ENCODE measurements at regions not wholly inside any gene's neighbourhood (a gene's known extent, or its start where the extent isn't known, plus 50 kb on each side); places are given as distances from the start of the nearest gene placed in this dataset.

DNA sequence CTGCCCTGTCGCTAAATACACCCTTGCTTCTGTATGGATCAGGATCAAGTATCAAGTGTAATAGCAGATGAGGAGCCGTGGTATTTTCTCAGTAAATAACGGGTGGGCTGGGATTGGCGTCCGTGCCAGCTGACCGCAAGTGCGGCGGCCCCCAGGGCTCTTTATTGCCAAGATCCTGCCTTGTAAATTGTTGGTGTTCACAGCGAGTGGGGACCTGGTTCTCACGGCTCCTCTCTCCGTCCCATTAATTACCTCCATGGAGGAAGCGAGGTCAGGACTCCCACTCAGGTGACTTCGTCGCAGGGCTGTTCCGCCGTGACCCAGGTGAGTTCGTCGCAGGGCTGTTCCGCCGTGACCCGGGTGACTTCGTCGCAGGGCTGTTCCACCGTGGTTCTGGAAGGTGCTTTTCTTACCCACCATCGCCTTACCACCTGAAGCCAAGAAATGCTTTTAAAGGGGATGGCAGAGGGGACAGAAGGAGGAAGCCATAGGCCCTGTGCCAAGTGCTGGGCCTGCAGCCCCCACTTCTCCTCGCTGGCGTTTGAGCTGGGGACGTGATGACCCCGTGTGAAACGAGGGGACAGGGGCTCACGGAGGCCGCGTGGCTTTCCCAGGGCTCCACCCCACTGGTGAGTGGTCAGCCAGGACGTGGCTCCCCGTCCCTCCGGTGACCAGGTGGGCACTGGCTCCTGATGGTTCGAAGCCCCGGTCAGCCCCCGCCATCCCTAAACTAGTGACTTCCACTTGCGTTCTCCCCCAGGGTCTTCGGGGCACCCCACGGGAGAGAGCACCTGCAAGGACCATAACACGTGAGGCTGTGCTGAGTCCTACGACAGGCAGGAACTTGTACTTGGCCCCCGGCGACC, 118.4 kb downstream of the TWIST2 start:
- Histone ChIP-seq H3K4me1 (ENCODE audit: control insufficient read depth in 4 of 4, insufficient read depth in 4 of 4, low read length in 3 of 4) (no peaks in the 10 kb centered on the region), H3K27me3 (ENCODE audit: control insufficient read depth in 4 of 4, insufficient read depth in 4 of 4, low read length in 3 of 4) (no peaks in the 10 kb centered on the region), H3K9me3 (ENCODE audit: control insufficient read depth in 4 of 4, low read length in 3 of 4) (no peaks in the 10 kb centered on the region), H3K27ac (ENCODE audit: low read depth in 1 of 2, low read length in 2 of 2) (no peak overlapping the region), H3K9ac (ENCODE audit: low read depth in 1 of 2, low read length in 2 of 2) (no peak overlapping the region), H3K4me3 (ENCODE audit: low read depth in 1 of 3, low read length in 3 of 3) (no peak overlapping the region), H3K36me3 (ENCODE audit: control insufficient read depth in 4 of 4, insufficient read depth in 3 of 4, low read depth in 1 of 4, low read length in 3 of 4) (no peaks in the 10 kb centered on the region)
- no peak for DNase-seq (ENCODE audit: low spot score)
- TF ChIP-seq EGR1 (IDR thresholded peaks at IDR 0.05; ENCODE audit: low read depth in 2 of 2) (no peak), FOXA1 (IDR thresholded peaks at IDR 0.05) (no peak), GABPA (IDR thresholded peaks at IDR 0.05 in 1 of 2, conservative IDR thresholded peaks at IDR 0.05 in 1 of 2) (no peak), SP1 (IDR thresholded peaks at IDR 0.05) (no peak), REST (IDR thresholded peaks at IDR 0.05) (no peak)
- TF ChIP-seq, protein P1, sequence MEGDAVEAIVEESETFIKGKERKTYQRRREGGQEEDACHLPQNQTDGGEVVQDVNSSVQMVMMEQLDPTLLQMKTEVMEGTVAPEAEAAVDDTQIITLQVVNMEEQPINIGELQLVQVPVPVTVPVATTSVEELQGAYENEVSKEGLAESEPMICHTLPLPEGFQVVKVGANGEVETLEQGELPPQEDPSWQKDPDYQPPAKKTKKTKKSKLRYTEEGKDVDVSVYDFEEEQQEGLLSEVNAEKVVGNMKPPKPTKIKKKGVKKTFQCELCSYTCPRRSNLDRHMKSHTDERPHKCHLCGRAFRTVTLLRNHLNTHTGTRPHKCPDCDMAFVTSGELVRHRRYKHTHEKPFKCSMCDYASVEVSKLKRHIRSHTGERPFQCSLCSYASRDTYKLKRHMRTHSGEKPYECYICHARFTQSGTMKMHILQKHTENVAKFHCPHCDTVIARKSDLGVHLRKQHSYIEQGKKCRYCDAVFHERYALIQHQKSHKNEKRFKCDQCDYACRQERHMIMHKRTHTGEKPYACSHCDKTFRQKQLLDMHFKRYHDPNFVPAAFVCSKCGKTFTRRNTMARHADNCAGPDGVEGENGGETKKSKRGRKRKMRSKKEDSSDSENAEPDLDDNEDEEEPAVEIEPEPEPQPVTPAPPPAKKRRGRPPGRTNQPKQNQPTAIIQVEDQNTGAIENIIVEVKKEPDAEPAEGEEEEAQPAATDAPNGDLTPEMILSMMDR (IDR thresholded peaks at IDR 0.05; ENCODE audit: low read depth, low read length, missing input control): no peak
- WGBS: 88% methylated on average over 46 of the region's 46 CpGs

GRCh38 chr2:238967031-238967977, 119.4 kb downstream of the TWIST2 start:
- Histone ChIP-seq H3K9me3 (ENCODE audit: control insufficient read depth in 4 of 4, low read length in 3 of 4) (no peaks in the 10 kb centered on the region), H3K36me3 (ENCODE audit: control insufficient read depth in 4 of 4, insufficient read depth in 3 of 4, low read depth in 1 of 4, low read length in 3 of 4) (no peaks in the 10 kb centered on the region), H3K4me1 (ENCODE audit: control insufficient read depth in 4 of 4, insufficient read depth in 4 of 4, low read length in 3 of 4) (no peaks in the 10 kb centered on the region), H3K27ac (ENCODE audit: low read depth in 1 of 2, low read length in 2 of 2) (no peak overlapping the region), H3K9ac (ENCODE audit: low read depth in 1 of 2, low read length in 2 of 2) (no peak overlapping the region), H3K27me3 (ENCODE audit: control insufficient read depth in 4 of 4, insufficient read depth in 4 of 4, low read length in 3 of 4) (no peaks in the 10 kb centered on the region), H3K4me3 (ENCODE audit: low read depth in 1 of 3, low read length in 3 of 3) (no peak overlapping the region)
- 85% methylated on average over 43 of the region's 43 CpGs for WGBS
- DNase-seq (ENCODE audit: low spot score): no peak
- no peak for TF ChIP-seq FOXA2 (IDR thresholded peaks at IDR 0.05)
- TF ChIP-seq, protein P2, sequence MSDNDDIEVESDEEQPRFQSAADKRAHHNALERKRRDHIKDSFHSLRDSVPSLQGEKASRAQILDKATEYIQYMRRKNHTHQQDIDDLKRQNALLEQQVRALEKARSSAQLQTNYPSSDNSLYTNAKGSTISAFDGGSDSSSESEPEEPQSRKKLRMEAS (IDR thresholded peaks at IDR 0.05): no peak
- no peak for TF ChIP-seq GABPA (IDR thresholded peaks at IDR 0.05 in 1 of 2, conservative IDR thresholded peaks at IDR 0.05 in 1 of 2)
- TF ChIP-seq, protein P1 (IDR thresholded peaks at IDR 0.05; ENCODE audit: low read depth, low read length, missing input control): no peak
- no peak for TF ChIP-seq SP1 (IDR thresholded peaks at IDR 0.05)
- no peak for TF ChIP-seq EGR1 (IDR thresholded peaks at IDR 0.05; ENCODE audit: low read depth in 2 of 2)
- no peak for TF ChIP-seq FOXA1 (IDR thresholded peaks at IDR 0.05)
- no peak for TF ChIP-seq HNF4G (IDR thresholded peaks at IDR 0.05)
- no peak for TF ChIP-seq RXRA (IDR thresholded peaks at IDR 0.05)
- TF ChIP-seq, protein P3, sequence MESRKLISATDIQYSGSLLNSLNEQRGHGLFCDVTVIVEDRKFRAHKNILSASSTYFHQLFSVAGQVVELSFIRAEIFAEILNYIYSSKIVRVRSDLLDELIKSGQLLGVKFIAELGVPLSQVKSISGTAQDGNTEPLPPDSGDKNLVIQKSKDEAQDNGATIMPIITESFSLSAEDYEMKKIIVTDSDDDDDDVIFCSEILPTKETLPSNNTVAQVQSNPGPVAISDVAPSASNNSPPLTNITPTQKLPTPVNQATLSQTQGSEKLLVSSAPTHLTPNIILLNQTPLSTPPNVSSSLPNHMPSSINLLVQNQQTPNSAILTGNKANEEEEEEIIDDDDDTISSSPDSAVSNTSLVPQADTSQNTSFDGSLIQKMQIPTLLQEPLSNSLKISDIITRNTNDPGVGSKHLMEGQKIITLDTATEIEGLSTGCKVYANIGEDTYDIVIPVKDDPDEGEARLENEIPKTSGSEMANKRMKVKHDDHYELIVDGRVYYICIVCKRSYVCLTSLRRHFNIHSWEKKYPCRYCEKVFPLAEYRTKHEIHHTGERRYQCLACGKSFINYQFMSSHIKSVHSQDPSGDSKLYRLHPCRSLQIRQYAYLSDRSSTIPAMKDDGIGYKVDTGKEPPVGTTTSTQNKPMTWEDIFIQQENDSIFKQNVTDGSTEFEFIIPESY (IDR thresholded peaks at IDR 0.05): no peak
- TF ChIP-seq YY1 (IDR thresholded peaks at IDR 0.05): no peak
- TF ChIP-seq RAD21 (IDR thresholded peaks at IDR 0.05): no peak
- no peak for TF ChIP-seq HNF4A (conservative IDR thresholded peaks at IDR 0.05)
